ENCODE measurements at regions not wholly inside any gene's neighbourhood (a gene's known extent, or its start where the extent isn't known, plus 50 kb on each side); places are given as distances from the start of the nearest gene placed in this dataset.
A peak's percentile ranks its signal among the peaks of the same experiment; 100 is the strongest.
"Not testable (repeated sequence)": the region's sequence is repeated elsewhere in the genome, so short reads cannot be mapped to it uniquely, and the experiment has no call there.

GRCh38 chr3:153972862-153973261 lies 148.3 kb upstream of the ARHGEF26 start:
- DNase-seq (ENCODE audit: low read depth in 2 of 2): no peak

GRCh38 chr3:153973722-153974265 lies 147.4 kb upstream of the ARHGEF26 start:
- DNase-seq (ENCODE audit: low read depth in 2 of 2): no peak

- DNase-seq (ENCODE audit: low read depth in 2 of 2): no peak
Measured at GRCh38 chr3:153974614-153975013, 146.6 kb upstream of the ARHGEF26 start.

- DNase-seq (ENCODE audit: low read depth in 2 of 2): no peak
Measured at GRCh38 chr3:153976891-153977554, 144.2 kb upstream of the ARHGEF26 start.

GRCh38 chr3:153978006-153978405 lies 143.2 kb upstream of the ARHGEF26 start:
- DNase-seq (ENCODE audit: low read depth in 2 of 2): no peak

GRCh38 chr3:153979418-153980251 lies 141.6 kb upstream of the ARHGEF26 start:
- DNase-seq (ENCODE audit: low read depth in 2 of 2): no peak

- no peak for DNase-seq (ENCODE audit: low read depth in 2 of 2)
Measured at GRCh38 chr3:153980252-153980590, 141.0 kb upstream of the ARHGEF26 start.

- not testable (repeated sequence) for DNase-seq (ENCODE audit: low read depth in 2 of 2)
Measured at GRCh38 chr3:153997364-153997763, 123.8 kb upstream of the ARHGEF26 start.

GRCh38 chr3:154003649-154004048 lies 117.5 kb upstream of the ARHGEF26 start:
- DNase-seq (ENCODE audit: low read depth in 2 of 2): no peak

GRCh38 chr3:154011036-154011435 lies 110.2 kb upstream of the ARHGEF26 start:
- DNase-seq (ENCODE audit: low read depth in 2 of 2): no peak

- DNase-seq (ENCODE audit: low read depth in 2 of 2): no peak
Measured at GRCh38 chr3:154013736-154014135, 107.5 kb upstream of the ARHGEF26 start.

- no peak for DNase-seq (ENCODE audit: low read depth in 2 of 2)
Measured at GRCh38 chr3:154015307-154015706, 105.9 kb upstream of the ARHGEF26 start.

GRCh38 chr3:154018100-154018696 lies 103.0 kb upstream of the ARHGEF26 start:
- DNase-seq (ENCODE audit: low read depth in 2 of 2): peak; percentile 5 to 11

- DNase-seq (ENCODE audit: low read depth in 2 of 2): no peak
Measured at GRCh38 chr3:154022606-154023005, 98.6 kb upstream of the ARHGEF26 start.

- no peak for DNase-seq (ENCODE audit: low read depth in 2 of 2)
Measured at GRCh38 chr3:154023148-154023547, 98.0 kb upstream of the ARHGEF26 start.

GRCh38 chr3:154025007-154025406 lies 96.2 kb upstream of the ARHGEF26 start:
- DNase-seq (ENCODE audit: low read depth in 2 of 2): no peak

GRCh38 chr3:154029926-154030325 lies 91.3 kb upstream of the ARHGEF26 start:
- no peak for DNase-seq (ENCODE audit: low read depth in 2 of 2)

- no peak for DNase-seq (ENCODE audit: low read depth in 2 of 2)
Measured at GRCh38 chr3:154034797-154035330, 86.3 kb upstream of the ARHGEF26 start.

- no peak for DNase-seq (ENCODE audit: low read depth in 2 of 2)
Measured at GRCh38 chr3:154040283-154040682, 80.9 kb upstream of the ARHGEF26 start.

- no peak for DNase-seq (ENCODE audit: low read depth in 2 of 2)
Measured at GRCh38 chr3:154044671-154045070, 76.5 kb upstream of the ARHGEF26 start.

- no peak for DNase-seq (ENCODE audit: low read depth in 2 of 2)
Measured at GRCh38 chr3:154050216-154050615, 71.0 kb upstream of the ARHGEF26 start.

- DNase-seq (ENCODE audit: low read depth in 2 of 2): no peak
Measured at GRCh38 chr3:154050766-154051165, 70.4 kb upstream of the ARHGEF26 start.
